ENCODE measurements at regions not wholly inside any gene's neighbourhood (a gene's known extent, or its start where the extent isn't known, plus 50 kb on each side); places are given as distances from the start of the nearest gene placed in this dataset.

- H3K4me3 ChIP-seq = no peak overlapping the region
These were observed 392.9 kb upstream of the CELF4 start for GRCh38 chr18:37958499-37958898.

GRCh38 chr18:37956902-37957301 is 391.3 kb upstream of the CELF4 start:
- no peaks in the 10 kb centered on the region for H3K4me1 ChIP-seq
- no peak for TF ChIP-seq POLR2AphosphoS5 (IDR thresholded peaks at IDR 0.05)
- TF ChIP-seq CTCF (IDR thresholded peaks at IDR 0.05 in 8 of 11, conservative IDR thresholded peaks at IDR 0.05 in 3 of 11) = no peak
- TF ChIP-seq POLR2A (IDR thresholded peaks at IDR 0.05) = no peak
- no peak for DNase-seq
- intact Hi-C loops (cut with DNase I; ENCODE audit: low total_unique reads) = no loop called here
- H3K9me3 ChIP-seq = peaks cover 0 to 28% (median 8%) of the 10 kb centered on the region in 8 donors
- 22 to 53% (median 26%) methylated on average over 4 of the region's 4 CpGs for WGBS, 5 donors
- no peaks in the 10 kb centered on the region for H3K27me3 ChIP-seq (replicated peaks in 1 of 7)
- no peak overlapping the region for H3K4me3 ChIP-seq
- no peak overlapping the region for H3K27ac ChIP-seq
- H3K36me3 ChIP-seq = no peaks in the 10 kb centered on the region

More at GRCh38 chr18:37958499-37958898, 392.9 kb upstream of the CELF4 start:
- 71 to 75% (median 72%) methylated on average over 3 of the region's 3 CpGs for WGBS, 5 donors
- Histone ChIP-seq H3K4me1 (no peaks in the 10 kb centered on the region), H3K27ac (no peak overlapping the region), H3K27me3 (replicated peaks in 1 of 7) (no peaks in the 10 kb centered on the region), H3K36me3 (no peaks in the 10 kb centered on the region), H3K9me3 (peaks cover 0 to 16% (median 2%) of the 10 kb centered on the region in 8 donors)
- intact Hi-C loops (cut with DNase I; ENCODE audit: low total_unique reads) = no loop called here
- TF ChIP-seq CTCF (IDR thresholded peaks at IDR 0.05 in 8 of 11, conservative IDR thresholded peaks at IDR 0.05 in 3 of 11) (no peak), POLR2AphosphoS5 (IDR thresholded peaks at IDR 0.05) (no peak), POLR2A (IDR thresholded peaks at IDR 0.05) (no peak)
- DNase-seq = no peak

GRCh38 chr18:37956020-37956419 is 390.4 kb upstream of the CELF4 start:
- intact Hi-C loops (cut with DNase I; ENCODE audit: low total_unique reads) = no loop called here
- H3K4me1 ChIP-seq = no peaks in the 10 kb centered on the region

DNA sequence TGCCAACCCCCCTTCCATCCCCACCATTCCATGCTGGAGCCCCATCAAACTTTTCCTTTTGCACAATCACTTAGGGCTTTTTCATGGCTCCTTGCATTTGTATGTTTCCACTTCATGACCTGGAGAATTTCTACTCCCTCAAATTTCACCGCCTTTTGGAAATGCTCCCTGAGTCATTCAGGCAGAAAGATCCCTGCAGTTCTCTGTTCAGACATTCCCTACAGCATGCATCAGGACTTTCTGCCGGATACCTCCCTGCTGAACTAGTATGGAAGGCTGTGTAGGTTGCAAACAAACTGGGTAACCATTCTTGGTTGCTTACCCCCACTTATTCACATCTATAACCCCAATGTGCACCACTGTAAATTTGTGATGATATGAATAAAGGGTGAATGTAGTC is 389.6 kb upstream of the CELF4 start:
- no peak overlapping the region for H3K27ac ChIP-seq
- H3K9me3 ChIP-seq = peaks cover 0 to 22% (median 8%) of the 10 kb centered on the region in 8 donors
- intact Hi-C loops (cut with DNase I; ENCODE audit: low total_unique reads) = no loop called here
- H3K4me3 ChIP-seq = no peak overlapping the region
- H3K4me1 ChIP-seq = no peaks in the 10 kb centered on the region
- H3K36me3 ChIP-seq = no peaks in the 10 kb centered on the region
- H3K27me3 ChIP-seq (replicated peaks in 1 of 7) = no peaks in the 10 kb centered on the region
- TF ChIP-seq POLR2A (IDR thresholded peaks at IDR 0.05) (no peak), CTCF (IDR thresholded peaks at IDR 0.05 in 8 of 11, conservative IDR thresholded peaks at IDR 0.05 in 3 of 11) (no peak), POLR2AphosphoS5 (IDR thresholded peaks at IDR 0.05) (no peak)
- WGBS, 5 donors = 68 to 99% (median 83%) methylated on average over 2 of the region's 2 CpGs
- no peak for DNase-seq

More at GRCh38 chr18:37956020-37956419, 390.4 kb upstream of the CELF4 start:
- Histone ChIP-seq H3K27me3 (replicated peaks in 1 of 7) (no peaks in the 10 kb centered on the region), H3K4me3 (no peak overlapping the region), H3K9me3 (peaks cover 0 to 29% (median 8%) of the 10 kb centered on the region in 8 donors), H3K27ac (no peak overlapping the region), H3K36me3 (no peaks in the 10 kb centered on the region)
- WGBS, 5 donors = 43 to 72% (median 63%) methylated on average over 2 of the region's 2 CpGs
- TF ChIP-seq CTCF (IDR thresholded peaks at IDR 0.05 in 8 of 11, conservative IDR thresholded peaks at IDR 0.05 in 3 of 11) (no peak), POLR2A (IDR thresholded peaks at IDR 0.05) (no peak), POLR2AphosphoS5 (IDR thresholded peaks at IDR 0.05) (no peak)
- DNase-seq = no peak
